CD4-positive, alpha-beta T cell treated with Interleukin-6 at 100 ng/mL for 8 hours (primary cell): ENCODE measurements at regions not wholly inside any gene's neighbourhood (a gene's known extent, or its start where the extent isn't known, plus 50 kb on each side); places are given as distances from the start of the nearest gene placed in this dataset.

ENCODE experiments used
- DNase-seq: peaks from one replicate; pipeline ENCODE4 v3.0.0-alpha.2; 2020; ENCODE audit warnings: mixed read lengths, low spot score

DNA sequence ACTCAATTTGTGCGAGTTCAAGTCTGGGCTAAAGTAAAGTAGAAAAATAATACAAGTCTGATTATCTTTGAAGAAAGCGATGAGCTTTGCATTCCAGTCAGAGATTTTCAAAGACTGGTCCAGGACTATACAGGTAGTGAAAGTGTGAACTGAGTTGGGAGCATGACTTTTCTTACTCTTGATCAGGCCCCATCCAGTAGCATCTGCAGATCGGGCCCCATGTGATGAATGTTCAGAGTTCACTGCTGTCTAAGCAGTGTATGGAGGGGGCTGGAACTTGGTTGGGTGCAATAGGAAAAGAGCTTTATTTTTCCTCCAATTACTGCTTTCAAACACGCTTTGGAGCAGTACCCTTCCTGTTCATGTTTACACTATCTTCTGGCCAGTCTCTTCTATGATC is 747.4 kb upstream of the ID2 start:
- no peak for DNase-seq

- no peak for DNase-seq
Measured at GRCh38 chr2:7937082-7937481, 744.8 kb upstream of the ID2 start.

GRCh38 chr2:7940723-7941122 is 741.1 kb upstream of the ID2 start:
- DNase-seq = no peak

- DNase-seq = no peak
Measured at GRCh38 chr2:7943446-7943845, 738.4 kb upstream of the ID2 start.

- no peak for DNase-seq
Measured at GRCh38 chr2:7945026-7945425, 736.8 kb upstream of the ID2 start.

DNA sequence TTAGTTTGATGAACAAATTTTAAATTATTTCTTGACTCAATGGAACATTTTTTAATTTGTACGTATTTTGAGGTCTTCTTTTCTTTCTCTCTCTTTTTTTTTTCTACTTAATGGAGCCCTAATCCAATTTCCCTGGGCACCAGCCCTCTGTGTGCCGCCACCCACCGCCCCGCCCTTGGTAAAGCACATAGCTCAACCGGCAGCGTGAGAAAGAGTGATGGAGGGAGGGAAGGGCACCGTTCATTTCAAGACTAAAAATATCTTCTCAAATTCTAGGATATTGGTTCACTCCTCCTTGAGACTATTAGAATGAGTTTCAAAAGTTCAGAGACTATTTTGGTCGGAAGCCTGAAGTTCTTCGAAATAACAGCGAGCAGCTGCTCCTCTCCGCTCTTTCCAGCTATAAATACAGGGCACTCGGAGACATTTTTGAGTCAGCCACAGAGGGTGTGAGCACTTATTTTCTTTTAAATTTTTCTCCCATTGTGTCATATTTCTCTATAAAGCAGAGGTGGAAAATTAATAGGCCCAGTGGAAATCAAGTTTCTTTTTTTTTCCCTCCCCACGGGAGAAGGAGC is 731.7 kb upstream of the ID2 start:
- no peak for DNase-seq

DNA sequence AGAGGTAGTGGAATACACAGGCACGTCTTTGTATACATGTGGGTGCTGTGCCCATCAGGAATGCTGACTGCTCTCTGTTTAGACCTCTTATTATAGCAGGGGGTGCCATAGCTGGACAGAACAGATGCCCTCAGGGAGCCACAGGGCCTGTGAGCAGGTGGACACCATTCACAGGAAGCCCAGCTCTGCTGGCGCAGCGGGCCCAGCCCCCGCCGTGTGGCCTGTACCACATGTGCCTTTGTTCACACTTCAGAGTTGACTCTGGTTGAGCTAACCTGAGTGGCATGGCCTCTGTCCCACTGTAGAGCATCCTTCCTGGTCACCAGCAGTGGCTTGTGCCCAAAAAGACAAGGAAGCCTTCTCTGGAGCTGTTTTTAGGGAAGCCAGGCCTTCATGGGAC is 730.9 kb upstream of the ID2 start:
- no peak for DNase-seq

GRCh38 chr2:7951490-7951889 is 730.4 kb upstream of the ID2 start:
- DNase-seq = no peak

DNA sequence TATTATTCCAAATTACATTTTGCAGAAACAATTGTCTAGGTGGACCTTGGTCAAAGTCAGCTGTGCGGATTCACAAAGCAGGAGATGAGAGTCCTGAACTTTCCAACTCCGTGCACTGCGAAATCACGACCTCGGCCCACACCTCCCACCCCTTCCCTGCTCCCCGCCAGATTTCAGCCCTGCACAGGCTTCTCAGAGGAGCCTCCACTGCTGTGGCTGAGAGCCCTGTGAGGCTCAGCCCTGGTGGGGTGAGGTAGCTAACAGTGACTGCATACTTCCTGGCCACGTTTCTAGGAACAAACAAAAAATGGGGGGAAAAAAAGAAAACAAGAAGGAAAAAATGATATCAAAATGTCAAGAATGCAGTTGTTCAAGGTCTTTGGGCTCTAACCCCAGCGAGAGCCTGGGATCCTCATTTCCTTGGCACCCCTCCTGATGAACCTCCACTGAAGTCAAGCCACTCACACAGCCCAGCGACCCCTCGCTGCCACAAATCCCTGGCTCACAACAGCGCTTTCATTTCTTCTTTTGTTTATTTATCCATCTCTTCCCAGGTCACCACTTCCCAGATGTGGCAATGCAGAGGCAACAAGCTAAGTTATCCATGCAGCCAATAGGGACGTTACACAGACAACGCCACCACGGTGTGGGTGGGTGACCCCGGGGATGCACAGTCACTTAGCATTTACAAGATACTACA is 729.7 kb upstream of the ID2 start:
- no peak for DNase-seq

- no peak for DNase-seq
Measured at GRCh38 chr2:7953195-7953594, 728.7 kb upstream of the ID2 start.

DNA sequence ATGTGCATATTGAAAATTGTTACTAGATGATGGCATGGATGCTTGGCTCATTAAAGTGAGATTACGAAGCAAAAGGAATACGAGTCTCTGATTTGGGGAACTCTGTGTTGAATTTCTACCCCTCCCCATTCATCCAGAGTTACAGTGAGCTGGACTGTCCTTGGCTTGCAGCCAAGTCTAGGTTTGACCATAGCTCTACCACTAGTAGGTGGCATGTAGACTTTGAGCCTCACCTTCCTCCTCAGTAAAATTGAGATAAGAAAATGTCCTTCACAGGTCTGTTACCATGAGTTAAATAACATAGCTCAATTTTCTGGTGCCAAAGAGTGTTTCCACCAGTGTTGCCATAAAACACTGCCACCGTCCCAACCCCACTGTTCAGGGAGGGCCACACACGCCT is 727.6 kb upstream of the ID2 start:
- DNase-seq = no peak

GRCh38 chr2:7956126-7956689 is 725.6 kb upstream of the ID2 start:
- DNase-seq = no peak

DNA sequence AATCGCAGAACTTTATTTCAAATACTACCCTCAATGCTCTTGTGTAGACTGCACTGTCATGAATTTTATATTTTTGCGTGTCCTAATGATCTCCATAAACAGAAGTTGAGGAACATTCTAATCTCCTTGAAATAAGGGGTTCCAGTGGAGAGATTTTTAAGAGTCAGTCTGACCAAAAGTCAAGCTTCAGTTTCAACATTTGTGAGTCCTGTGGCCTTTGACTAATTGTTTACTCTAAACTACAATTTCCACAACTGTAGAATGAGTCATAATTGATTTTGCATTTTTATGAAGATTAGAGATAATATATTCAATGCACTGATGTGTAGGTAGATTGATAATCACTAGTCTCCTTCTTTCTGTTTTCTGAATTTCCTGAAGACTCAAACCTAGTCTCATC is 720.3 kb upstream of the ID2 start:
- no peak for DNase-seq

- no peak for DNase-seq
Measured at GRCh38 chr2:7962161-7962560, 719.7 kb upstream of the ID2 start.

DNA sequence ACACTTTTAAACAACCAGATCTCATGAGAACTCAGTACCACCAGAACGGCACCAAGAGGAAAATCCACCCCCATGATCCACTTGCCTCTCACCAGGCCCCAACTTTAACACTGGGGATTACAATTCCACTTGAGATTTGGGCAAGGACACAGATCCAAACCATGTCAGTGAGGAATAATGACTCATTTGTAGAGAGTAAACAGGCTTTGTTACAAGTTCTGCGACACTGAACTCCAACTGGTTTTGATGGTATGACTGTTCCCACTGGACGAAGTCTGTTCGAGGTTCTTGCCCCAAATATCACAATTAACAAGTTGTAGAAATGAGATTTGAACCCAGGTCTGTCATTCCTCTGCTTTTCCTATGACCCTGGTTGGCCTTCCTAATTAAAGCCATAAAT is 718.1 kb upstream of the ID2 start:
- DNase-seq = no peak

GRCh38 chr2:7966032-7966431 is 715.8 kb upstream of the ID2 start:
- no peak for DNase-seq

- DNase-seq = no peak
Measured at GRCh38 chr2:7967707-7968405, 714.0 kb upstream of the ID2 start.

DNA sequence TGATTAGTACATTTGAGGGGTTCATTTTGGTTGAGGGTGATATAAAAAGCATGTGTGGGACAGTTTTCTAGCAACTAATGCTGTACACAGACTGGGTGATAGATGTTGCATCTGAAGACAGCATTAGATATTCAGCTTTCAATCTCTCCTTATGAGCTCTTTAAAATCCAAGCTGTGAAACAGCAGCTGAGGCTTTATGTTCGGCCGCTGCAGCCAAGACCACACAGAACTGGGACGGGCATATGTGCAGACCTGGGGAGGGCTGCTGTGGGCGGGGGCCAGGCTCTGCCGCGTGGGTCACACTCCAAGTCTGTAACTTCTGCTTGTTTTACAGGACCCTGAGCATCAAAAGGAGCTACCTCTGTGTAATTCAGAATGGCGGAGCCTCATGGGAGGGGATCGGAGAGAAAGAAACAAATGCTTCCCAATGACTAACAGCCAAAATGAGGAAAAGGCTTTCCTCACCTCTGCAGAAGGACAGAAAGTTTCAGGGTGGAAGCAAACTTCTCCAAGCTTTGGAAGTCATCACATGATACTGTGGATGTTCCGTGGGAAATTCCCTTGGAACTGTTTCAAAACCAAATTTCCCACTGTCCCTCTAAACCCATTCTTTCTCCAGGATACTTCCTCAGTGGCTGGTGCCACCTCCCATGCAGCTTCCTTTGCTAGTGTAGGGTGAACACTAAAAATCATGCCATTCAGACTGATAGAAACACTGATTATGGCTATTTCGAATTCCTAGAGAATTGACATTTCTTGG is 711.9 kb upstream of the ID2 start:
- DNase-seq = no peak

GRCh38 chr2:7971248-7971647 is 710.6 kb upstream of the ID2 start:
- DNase-seq = no peak

DNA sequence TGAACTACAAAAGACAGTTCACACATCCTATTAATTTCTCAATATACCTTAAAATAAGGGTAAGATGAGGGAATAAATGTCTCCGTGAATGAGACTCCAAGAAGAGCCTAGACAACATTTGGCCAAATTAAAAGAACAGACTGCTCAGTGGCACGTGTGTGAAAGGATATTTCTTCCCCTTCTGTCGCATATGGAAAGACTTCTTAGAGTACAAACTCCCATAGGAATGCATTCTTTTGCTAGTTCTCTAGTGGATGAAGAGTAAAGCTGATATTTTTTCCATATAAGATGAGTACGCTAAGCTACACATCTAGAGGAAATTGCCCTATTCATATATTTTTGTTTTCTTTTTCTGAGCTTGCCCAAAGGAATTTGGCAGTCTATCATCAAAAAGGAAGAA is 710.0 kb upstream of the ID2 start:
- DNase-seq = no peak

DNA sequence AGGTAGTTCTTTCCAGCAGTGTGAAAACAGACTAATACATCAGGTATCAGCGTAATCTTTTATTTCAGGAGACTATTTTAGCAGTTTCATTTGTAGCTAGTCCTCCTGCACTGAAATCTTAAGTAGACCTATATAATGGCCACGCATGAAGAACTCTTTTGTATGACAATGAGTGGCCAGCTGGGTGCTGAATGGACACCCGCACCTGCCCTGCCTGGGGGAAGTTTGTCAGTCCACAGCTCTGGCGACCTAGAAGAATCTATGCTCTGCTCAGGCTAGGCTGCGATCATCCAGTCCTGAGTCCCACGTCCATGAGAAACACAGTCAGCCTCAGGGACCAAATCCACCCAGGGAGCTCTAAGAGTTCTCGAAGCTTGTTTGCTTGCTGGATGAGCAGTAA is 709.2 kb upstream of the ID2 start:
- no peak for DNase-seq

GRCh38 chr2:7973801-7974480 is 707.9 kb upstream of the ID2 start:
- no peak for DNase-seq
